HepG2 (cell line): ENCODE measurements at regions not wholly inside any gene's neighbourhood (a gene's known extent, or its start where the extent isn't known, plus 50 kb on each side); places are given as distances from the start of the nearest gene placed in this dataset.

Source experiments
- BRCA1 ChIP-seq: sonication (generic); formaldehyde crosslinking; IDR thresholded peaks from 2 replicates; pipeline ENCODE4 v1.4.0; 2020; ENCODE audit warnings: missing genetic modification reagents
- GATAD2A ChIP-seq: IDR thresholded peaks from 2 replicates; pipeline ENCODE4 v1.6.1; 2016
- POLR2A ChIP-seq, 2 experiments: IDR thresholded peaks; 2 replicates each; pipeline ENCODE4 v1.6.1; 2011; ENCODE audit warnings: low read depth in 2 of 2, low read length in 2 of 2, mild to moderate bottlenecking in 1 of 2, moderate library complexity in 1 of 2; ENCODE audit not compliant: insufficient read depth in 1 of 2
- SMC3 ChIP-seq: IDR thresholded peaks from 2 replicates; pipeline ENCODE4 v1.6.1; 2011; ENCODE audit warnings: low read length, improper control_type of control experiment
- ZBTB21 ChIP-seq: sonication (generic); formaldehyde crosslinking; IDR thresholded peaks from 2 replicates; pipeline ENCODE4 v1.4.0; 2020; ENCODE audit warnings: missing genetic modification reagents
- ZKSCAN8 ChIP-seq: IDR thresholded peaks from 2 replicates; pipeline ENCODE4 v1.6.1; 2016; ENCODE audit warnings: borderline replicate concordance, missing genetic modification reagents, missing compliant biosample characterization
- TF ChIP-seq, protein P1 (sequence below): IDR thresholded peaks from 2 replicates; pipeline ENCODE4 v1.6.1; 2012; ENCODE audit warnings: inconsistent platforms
- TF ChIP-seq, protein P2 (sequence below): sonication (generic); formaldehyde crosslinking; IDR thresholded peaks from 2 replicates; pipeline ENCODE4 v1.4.0; 2020; ENCODE audit warnings: missing genetic modification reagents
- TF ChIP-seq, protein P3 (sequence below): sonication (generic); formaldehyde crosslinking; IDR thresholded peaks from 2 replicates; pipeline ENCODE4 v1.8.0; 2022; ENCODE audit warnings: mild to moderate bottlenecking, missing genetic modification reagents, moderate library complexity
- TF ChIP-seq, protein P4 (sequence below): sonication (generic); formaldehyde crosslinking; IDR thresholded peaks from 2 replicates; pipeline ENCODE4 v1.8.1; 2022; ENCODE audit warnings: mild to moderate bottlenecking, missing genetic modification reagents

DNA sequence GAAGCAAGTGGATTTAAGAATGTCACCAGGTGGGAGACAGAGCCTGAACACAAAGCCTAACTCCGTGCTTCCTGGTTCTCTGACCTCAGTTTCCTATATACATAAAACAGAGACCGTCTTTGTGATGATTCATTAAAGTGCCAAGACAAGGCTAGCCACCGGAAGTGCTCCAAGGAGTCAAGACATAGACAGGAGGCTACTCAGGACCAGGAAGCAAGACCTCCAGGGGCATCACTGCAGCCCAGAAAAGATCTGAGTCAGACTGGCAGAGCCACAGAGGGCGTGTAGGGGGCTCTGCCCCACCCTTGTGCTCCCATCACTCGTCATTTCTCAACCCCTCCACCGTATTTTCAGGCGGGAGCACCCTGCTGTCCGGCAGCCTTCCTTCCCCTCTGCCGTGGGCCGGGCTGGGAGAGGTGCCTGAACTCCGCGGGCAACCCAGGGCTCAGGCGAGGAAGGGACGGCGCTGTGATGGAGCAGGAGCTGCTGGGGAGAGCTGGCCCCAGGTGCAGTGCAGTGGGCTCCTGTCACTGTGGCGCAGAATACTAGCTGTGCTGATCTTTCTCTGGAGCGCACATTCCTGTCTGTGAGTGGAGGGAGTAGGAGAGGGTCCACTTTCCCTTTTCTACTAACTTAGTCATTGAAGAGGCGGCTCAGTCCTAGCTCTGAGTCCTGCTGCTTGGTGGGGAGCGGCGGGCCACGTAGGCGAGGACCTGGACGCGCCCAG, 134.7 kb upstream of the GPR12 start:
- TF ChIP-seq GATAD2A (CRISPR knock-in tag) (no peak), BRCA1 (no peak), ZKSCAN8 (CRISPR knock-in tag) (no peak), ZBTB21 (CRISPR knock-in tag) (no peak), POLR2A (IDR thresholded peaks at IDR 0.05; ENCODE audit: insufficient read depth in 1 of 2, low read depth in 2 of 2, low read length in 2 of 2) (no peak), SMC3 (no peak)
- TF ChIP-seq, protein P1, sequence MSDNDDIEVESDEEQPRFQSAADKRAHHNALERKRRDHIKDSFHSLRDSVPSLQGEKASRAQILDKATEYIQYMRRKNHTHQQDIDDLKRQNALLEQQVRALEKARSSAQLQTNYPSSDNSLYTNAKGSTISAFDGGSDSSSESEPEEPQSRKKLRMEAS = no peak
- TF ChIP-seq, protein P2, sequence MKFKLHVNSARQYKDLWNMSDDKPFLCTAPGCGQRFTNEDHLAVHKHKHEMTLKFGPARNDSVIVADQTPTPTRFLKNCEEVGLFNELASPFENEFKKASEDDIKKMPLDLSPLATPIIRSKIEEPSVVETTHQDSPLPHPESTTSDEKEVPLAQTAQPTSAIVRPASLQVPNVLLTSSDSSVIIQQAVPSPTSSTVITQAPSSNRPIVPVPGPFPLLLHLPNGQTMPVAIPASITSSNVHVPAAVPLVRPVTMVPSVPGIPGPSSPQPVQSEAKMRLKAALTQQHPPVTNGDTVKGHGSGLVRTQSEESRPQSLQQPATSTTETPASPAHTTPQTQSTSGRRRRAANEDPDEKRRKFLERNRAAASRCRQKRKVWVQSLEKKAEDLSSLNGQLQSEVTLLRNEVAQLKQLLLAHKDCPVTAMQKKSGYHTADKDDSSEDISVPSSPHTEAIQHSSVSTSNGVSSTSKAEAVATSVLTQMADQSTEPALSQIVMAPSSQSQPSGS = no peak
- TF ChIP-seq, protein P3, sequence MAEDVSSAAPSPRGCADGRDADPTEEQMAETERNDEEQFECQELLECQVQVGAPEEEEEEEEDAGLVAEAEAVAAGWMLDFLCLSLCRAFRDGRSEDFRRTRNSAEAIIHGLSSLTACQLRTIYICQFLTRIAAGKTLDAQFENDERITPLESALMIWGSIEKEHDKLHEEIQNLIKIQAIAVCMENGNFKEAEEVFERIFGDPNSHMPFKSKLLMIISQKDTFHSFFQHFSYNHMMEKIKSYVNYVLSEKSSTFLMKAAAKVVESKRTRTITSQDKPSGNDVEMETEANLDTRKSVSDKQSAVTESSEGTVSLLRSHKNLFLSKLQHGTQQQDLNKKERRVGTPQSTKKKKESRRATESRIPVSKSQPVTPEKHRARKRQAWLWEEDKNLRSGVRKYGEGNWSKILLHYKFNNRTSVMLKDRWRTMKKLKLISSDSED (CRISPR knock-in tag) = no peak
- TF ChIP-seq, protein P4, sequence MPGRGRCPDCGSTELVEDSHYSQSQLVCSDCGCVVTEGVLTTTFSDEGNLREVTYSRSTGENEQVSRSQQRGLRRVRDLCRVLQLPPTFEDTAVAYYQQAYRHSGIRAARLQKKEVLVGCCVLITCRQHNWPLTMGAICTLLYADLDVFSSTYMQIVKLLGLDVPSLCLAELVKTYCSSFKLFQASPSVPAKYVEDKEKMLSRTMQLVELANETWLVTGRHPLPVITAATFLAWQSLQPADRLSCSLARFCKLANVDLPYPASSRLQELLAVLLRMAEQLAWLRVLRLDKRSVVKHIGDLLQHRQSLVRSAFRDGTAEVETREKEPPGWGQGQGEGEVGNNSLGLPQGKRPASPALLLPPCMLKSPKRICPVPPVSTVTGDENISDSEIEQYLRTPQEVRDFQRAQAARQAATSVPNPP = no peak
